HG03571 (cell line): ENCODE measurements at regions not wholly inside any gene's neighbourhood (a gene's known extent, or its start where the extent isn't known, plus 50 kb on each side); places are given as distances from the start of the nearest gene placed in this dataset.

Source experiments
- ATAC-seq: cut with Tn5 transposase; IDR thresholded peaks from one replicate; pipeline ENCODE4 v1.9.1; 2021; ENCODE audit not compliant: unreplicated experiment

GRCh38 chr14:61847861-61848260 is 85.6 kb downstream of the SNAPC1 start:
- ATAC-seq, result no peak

DNA sequence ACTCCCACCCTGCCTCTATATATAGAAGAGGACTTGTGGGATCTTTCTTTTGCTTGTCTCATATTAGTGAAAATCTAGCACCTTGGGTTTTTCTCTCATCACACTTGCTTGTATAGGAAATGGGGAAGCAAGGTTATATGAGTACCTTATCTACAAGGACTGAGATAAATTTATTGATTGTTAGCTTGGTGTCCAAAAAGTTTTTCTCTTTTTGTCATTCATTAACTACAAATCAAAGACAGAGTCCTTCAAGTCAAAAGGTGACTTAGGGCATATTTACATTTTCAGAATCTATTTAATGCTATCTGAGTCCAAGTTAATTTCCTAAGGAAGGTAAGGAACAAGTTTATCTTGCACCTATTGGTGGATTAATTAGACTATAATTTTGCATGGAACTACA is 92.7 kb downstream of the SNAPC1 start:
- ATAC-seq, result no peak

GRCh38 chr14:61860294-61860918 is 98.2 kb downstream of the SNAPC1 start:
- ATAC-seq, result peak; percentile 97

GRCh38 chr14:61861320-61861865 is 99.2 kb downstream of the SNAPC1 start:
- ATAC-seq, result no peak

DNA sequence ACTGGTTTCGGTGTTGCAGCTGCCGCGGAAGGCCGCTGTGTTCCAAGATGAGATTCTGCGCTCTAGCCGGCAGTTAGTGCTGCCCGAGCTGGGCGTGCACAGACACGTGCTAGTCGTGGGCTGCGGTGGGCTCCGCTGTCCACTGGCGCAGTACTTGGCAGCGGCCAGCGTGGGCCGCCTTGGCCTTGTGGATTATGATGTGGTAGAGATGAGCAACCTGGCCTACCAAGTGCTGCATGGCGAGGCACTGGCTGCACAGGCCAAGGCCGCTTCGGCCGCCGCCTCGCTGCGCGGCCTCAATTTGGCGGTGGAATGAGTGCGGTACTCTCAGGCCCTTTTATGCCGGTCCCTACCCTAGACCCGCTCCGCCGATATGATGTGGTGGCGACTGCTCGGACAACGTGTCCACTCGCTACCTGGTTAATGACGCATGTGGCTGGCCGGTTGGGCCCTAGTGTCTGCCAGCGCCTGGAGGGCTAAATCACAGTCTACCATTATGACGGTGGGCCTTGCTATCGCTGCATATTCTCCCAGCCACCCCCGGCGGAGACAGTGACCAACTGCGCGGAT is 102.2 kb downstream of the SNAPC1 start:
- no peak for ATAC-seq

DNA sequence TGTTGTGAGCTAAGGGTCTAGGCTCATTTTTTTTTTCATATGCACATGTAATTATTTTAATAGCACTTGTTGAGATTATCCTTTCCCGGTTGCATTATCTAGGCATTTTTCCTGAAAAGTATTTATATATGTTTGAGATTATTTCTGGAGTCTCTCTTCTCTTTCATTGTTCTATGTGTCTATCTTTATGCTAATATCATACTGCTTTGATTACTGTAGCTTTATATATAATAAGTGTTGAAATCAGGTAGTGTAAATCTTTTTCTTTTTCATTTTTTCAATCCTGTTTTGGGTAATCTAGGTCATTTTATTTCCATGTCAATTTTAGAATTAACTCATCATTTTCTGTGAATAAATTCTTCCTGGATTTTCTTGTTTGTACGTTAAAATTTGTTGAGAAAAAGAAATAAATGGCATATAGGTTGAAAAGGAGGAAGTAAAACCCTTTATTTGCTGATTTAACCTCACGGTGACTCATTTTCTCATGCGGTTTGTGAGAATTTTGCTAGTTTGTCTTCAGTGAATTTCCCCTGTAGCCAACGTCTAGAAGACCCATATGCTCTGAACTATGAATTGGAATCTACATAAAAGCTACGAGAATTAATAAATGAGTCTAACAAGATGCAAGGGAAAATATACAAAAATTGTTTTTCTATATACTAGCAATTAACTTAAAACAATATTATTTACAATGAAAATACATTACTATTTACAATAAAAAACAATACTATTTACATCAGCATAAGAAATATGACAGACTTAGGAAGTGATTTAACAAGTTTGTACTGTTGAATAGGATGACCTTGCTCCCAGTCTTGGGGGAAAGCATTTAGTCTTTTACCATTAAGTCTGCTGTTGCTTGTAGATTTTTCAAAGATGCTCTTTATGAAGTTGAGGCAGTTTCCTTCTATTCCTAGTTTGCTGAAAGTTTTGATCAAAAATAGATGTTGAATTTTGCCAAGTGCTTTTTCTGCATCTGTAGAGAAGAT is 105.0 kb downstream of the SNAPC1 start:
- peak; percentile 94 for ATAC-seq

- ATAC-seq, result no peak
Measured at GRCh38 chr14:61868846-61869245, 106.6 kb downstream of the SNAPC1 start.

GRCh38 chr14:61870163-61870562 is 107.9 kb downstream of the SNAPC1 start:
- no peak for ATAC-seq

GRCh38 chr14:61872452-61872851 is 110.2 kb downstream of the SNAPC1 start:
- ATAC-seq, result peak; percentile 85

DNA sequence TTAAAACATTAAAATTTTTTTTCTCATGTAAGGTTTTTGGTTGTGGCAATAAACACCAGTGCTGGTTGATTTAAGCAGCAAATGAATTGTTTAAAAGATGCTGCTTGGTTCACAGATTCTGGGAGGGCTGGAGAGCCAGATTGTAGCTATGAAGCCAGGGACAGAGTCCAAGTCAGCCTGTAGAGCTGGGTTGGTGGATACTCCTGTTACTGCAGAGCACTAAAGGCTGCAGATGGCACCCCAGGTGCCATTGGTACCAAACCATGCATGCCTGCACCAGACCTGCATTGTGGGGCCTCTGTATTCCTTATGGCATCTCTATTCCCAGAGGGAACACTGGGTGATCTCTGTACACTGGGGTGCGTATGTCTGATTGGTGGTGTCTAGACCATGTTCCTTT is 113.3 kb downstream of the SNAPC1 start:
- ATAC-seq, result no peak

GRCh38 chr14:61876362-61877034 is 114.3 kb downstream of the SNAPC1 start:
- ATAC-seq, result no peak

DNA sequence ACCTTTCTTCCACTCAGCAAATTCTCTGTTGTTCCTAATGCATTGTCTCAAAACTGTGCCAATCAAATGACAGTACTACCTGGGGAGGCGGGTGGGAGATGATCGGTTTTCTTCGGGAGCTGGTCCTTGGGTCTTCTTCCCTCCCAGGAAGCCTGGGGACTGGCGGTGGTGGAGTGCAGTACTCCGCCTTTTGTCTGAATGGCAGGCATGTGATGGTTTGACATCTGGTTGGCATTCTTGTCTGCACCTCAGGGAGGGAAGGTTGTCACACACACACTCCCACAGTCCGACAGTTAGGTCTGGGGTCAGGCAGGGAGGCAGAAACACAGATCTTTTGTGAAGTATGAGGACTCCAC is 114.8 kb downstream of the SNAPC1 start:
- ATAC-seq, result no peak

DNA sequence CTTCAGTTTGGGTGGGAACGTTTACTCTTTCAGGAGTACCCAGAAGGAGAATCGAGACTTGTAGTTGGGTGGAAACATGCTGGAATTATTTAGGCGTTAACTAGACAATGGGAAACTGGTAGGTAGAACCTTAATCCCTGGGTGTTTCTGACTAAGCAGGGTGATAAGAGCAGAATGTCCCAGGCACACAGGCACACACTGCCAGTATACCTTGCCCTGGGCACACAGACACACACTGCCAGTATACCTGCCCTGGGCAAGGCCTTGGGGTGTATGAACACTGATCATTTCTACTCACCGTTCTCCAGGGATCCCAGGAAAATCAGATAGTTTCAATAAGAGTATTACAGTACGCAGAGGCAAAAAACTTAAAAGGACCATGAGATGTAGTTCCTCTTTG is 115.5 kb downstream of the SNAPC1 start:
- no peak for ATAC-seq

DNA sequence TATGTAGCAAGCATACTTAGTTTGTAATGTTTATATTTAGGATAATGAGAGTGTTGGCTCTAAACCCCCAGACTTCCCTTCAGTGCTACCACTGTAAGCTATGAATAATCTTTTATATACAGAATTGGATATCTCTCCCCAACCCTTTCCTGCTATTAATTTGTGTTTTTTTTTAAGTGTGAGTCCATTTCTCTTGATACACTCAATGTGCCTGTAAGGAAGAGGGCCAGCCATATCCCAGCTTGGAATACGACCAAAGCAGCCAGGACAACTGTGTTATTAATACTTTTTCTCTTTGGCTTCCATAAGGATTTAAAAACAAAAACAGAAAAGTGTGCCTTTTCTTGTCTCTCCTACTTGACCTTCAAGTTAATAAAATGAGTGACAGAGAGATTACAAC is 116.7 kb downstream of the SNAPC1 start:
- no peak for ATAC-seq

GRCh38 chr14:61881046-61881445 is 118.8 kb downstream of the SNAPC1 start:
- no peak for ATAC-seq

DNA sequence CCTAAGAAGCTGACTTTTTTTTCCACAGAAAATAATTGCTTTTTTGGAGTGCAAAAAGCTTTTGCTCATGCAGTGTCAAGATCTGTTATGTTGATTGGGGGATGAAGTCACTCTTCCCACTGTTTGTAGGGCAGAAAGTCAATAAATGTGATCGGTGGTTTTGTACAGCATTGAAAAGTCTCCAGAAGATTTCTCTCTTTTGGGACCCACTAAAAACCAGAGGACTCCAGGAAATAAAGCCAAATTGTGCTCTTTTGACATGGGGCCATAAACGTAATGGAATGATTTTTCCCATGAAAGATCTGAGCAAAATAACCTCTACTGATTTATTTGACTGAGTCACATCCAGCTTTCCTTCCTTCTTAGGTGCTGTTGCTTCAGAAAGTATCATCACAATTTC is 122.5 kb downstream of the SNAPC1 start:
- ATAC-seq, result no peak

DNA sequence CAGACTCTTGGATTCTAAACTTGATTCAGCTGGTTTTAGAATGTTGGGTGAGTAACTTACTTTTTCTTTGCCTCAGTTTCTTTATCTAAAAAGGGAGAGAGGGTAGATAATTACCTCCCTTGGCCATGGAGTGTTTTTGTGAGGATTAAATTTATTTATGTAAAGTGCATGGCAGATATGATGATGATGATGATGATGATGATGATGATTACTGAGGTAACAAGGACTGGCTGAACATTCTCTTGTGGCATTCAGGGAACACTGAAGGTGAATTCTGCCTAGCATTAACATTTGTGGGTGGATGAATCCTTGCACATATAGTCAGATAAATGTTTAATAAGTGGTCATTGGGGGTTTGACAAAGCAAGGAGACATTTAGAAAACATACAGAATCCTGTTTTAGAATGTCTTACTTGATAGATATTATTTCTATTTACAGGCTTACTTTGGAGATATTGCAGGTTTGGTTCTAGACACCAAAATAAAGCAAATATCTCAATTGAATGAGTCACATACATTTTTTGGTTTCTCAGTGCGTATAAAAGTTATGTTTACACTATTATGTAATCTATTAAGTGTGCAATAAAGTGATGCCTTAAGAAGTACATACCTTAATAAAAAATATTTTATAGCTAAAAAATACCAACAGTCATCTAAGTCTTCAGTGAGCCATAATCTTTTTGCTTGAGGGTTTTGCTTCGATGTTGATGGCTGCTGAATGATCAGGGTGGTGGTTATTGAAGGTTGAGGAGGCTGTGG is 123.2 kb downstream of the SNAPC1 start:
- ATAC-seq, result no peak

DNA sequence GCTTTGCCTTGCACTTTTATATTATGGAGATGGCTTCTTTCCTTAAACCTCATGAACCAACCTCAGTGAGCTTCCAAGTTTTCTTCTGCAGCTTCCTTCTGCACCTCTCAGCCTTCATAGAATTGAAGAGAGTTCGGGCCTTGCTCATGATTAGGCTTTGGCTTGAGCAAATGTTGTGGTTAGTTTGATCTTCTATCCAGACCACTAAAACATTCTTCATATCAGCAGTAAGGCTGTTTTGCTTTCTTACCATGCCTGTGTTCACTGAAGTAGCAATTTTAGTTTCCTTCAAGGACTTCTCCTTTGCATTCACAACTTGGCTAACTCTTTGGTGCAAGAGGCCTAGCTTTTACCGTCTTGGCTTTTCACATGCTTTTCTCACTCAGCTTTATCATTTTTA is 125.4 kb downstream of the SNAPC1 start:
- no peak for ATAC-seq

GRCh38 chr14:61889914-61890351 is 127.7 kb downstream of the SNAPC1 start:
- peak; percentile 99 for ATAC-seq

- no peak for ATAC-seq
Measured at GRCh38 chr14:61891170-61891569, 128.9 kb downstream of the SNAPC1 start.
